ENCODE measurements at regions not wholly inside any gene's neighbourhood (a gene's known extent, or its start where the extent isn't known, plus 50 kb on each side); places are given as distances from the start of the nearest gene placed in this dataset.

- TF ChIP-seq EZH2phosphoT487 (IDR thresholded peaks at IDR 0.05; ENCODE audit: borderline replicate concordance, low read depth, low read length) (no peak), CTCF (conservative IDR thresholded peaks at IDR 0.05; ENCODE audit: low read length) (no peak)
Observed at GRCh38 chr7:1300636-1301035, 68.0 kb downstream of the UNCX start.
